Retinal pigment epithelial cell (primary cell): ENCODE measurements at regions not wholly inside any gene's neighbourhood (a gene's known extent, or its start where the extent isn't known, plus 50 kb on each side); places are given as distances from the start of the nearest gene placed in this dataset.

Source experiments
- DNase-seq: peaks from one replicate; pipeline ENCODE4 v3.0.0-alpha.2; 2010; ENCODE audit warnings: low read depth
- H3K4me3 ChIP-seq: 2 replicates; pipeline ENCODE4 v1.5.1; 2011; ENCODE audit warnings: mild to moderate bottlenecking, low read length, control low read depth, moderate library complexity
- TF ChIP-seq, protein P1 (sequence below): conservative IDR thresholded peaks from 2 replicates; pipeline ENCODE4 v1.5.1; 2011; ENCODE audit warnings: low read depth, low read length, control low read depth, inconsistent platforms

- no peak overlapping the region for H3K4me3 ChIP-seq
- TF ChIP-seq, protein P1, sequence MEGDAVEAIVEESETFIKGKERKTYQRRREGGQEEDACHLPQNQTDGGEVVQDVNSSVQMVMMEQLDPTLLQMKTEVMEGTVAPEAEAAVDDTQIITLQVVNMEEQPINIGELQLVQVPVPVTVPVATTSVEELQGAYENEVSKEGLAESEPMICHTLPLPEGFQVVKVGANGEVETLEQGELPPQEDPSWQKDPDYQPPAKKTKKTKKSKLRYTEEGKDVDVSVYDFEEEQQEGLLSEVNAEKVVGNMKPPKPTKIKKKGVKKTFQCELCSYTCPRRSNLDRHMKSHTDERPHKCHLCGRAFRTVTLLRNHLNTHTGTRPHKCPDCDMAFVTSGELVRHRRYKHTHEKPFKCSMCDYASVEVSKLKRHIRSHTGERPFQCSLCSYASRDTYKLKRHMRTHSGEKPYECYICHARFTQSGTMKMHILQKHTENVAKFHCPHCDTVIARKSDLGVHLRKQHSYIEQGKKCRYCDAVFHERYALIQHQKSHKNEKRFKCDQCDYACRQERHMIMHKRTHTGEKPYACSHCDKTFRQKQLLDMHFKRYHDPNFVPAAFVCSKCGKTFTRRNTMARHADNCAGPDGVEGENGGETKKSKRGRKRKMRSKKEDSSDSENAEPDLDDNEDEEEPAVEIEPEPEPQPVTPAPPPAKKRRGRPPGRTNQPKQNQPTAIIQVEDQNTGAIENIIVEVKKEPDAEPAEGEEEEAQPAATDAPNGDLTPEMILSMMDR, result no peak
- no peak for DNase-seq
Observed at GRCh38 chr2:216553482-216554240, 55.0 kb downstream of the RPL37A start.

- no peak overlapping the region for H3K4me3 ChIP-seq
- TF ChIP-seq, protein P1, result no peak
- no peak for DNase-seq
Observed at GRCh38 chr2:216554286-216554685, 55.6 kb downstream of the RPL37A start.

- no peak overlapping the region for H3K4me3 ChIP-seq
- no peak for DNase-seq
- TF ChIP-seq, protein P1, result no peak
Observed at GRCh38 chr2:216554755-216555154, 56.1 kb downstream of the RPL37A start.

DNA sequence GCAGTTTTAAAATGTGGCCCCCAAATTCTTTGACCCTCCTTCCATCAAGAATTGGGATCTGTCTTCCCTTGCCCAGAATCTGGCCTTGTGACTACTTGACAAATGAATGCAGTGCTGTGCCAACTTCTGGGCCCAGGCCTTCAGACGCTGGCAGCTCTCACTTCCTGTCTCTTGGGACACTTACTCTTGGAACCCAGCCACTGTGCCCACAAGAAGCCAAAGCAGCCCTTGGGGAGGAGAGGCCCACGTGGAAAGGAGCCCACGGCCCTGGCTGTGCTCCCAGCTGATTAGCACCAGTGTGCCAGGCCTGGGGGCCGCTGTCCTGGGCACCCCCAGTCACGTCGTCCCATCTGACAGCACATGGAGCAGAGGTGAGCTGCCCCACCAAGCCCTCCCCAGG, 56.6 kb downstream of the RPL37A start:
- DNase-seq, result no peak
- H3K4me3 ChIP-seq, result no peak overlapping the region
- TF ChIP-seq, protein P1, result no peak

DNA sequence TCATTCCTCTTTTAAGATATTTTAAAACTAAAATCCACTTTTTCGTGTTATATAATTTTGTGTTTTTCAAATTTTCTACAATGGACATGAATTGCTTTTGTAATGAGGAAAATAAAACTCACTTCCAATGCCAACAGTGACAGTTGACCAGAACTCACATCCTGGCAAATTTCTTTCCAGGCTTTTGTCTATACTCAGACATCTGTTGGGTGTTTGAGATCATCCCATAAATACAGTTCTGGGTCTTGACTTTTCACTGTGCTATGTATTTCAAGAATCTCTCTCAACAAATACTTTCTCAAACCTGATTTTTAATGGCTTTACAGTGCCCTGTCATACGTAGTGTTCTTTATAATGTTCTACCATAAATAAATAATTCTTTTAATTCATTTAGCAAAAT, 57.6 kb downstream of the RPL37A start:
- TF ChIP-seq, protein P1, result no peak
- H3K4me3 ChIP-seq, result no peak overlapping the region
- no peak for DNase-seq

GRCh38 chr2:216557413-216557812, 58.8 kb downstream of the RPL37A start:
- no peak for DNase-seq
- no peak overlapping the region for H3K4me3 ChIP-seq
- TF ChIP-seq, protein P1, result no peak

DNA sequence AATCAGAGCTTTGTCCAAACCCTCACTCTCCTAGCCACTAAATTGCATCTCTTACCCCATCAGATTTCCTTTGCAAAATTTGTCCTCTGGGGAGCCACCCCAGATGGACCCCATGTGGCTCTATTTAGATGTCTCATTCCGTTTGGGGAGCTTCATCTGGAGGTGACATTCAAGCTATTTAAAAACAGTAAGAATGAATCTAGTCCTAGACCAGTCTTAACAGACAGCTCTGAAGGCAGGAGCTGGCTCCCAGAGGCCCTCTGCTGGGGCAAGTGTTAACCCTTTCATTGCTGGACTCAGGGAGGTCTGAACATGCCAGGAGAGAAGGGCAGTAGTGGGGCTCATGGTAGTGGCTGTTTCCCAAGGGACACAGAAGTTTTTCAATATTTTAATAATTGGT, 59.2 kb downstream of the RPL37A start:
- H3K4me3 ChIP-seq, result no peak overlapping the region
- TF ChIP-seq, protein P1, result no peak
- DNase-seq, result no peak
